SK-N-SH treated with all-trans-retinoic acid at 6 μM for 48 hours (cell line): ENCODE measurements at regions not wholly inside any gene's neighbourhood (a gene's known extent, or its start where the extent isn't known, plus 50 kb on each side); places are given as distances from the start of the nearest gene placed in this dataset.

ENCODE experiments used
- ATAC-seq: fragments of 200-7000 bp; cut with Tn5 transposase; 3 replicates; pipeline ENCODE4 v1.9.1; 2020; ENCODE audit warnings: mild to moderate bottlenecking, moderate library complexity
- ARNTL ChIP-seq: fragments of 450-650 bp; formaldehyde crosslinking; IDR thresholded peaks from 2 replicates; pipeline ENCODE4 v1.5.0; 2020; ENCODE audit warnings: low read depth, mild to moderate bottlenecking, moderate library complexity, borderline replicate concordance
- BACH2 ChIP-seq: fragments of 250-450 bp; sonication (Bioruptor Pico); IDR thresholded peaks from 2 replicates; pipeline ENCODE4 v1.9.0; 2021; ENCODE audit warnings: mild to moderate bottlenecking, borderline replicate concordance
- CSDC2 ChIP-seq: fragments of 250-450 bp; sonication (Bioruptor Pico); IDR thresholded peaks from 2 replicates; pipeline ENCODE4 v1.5.0; 2020; ENCODE audit warnings: mild to moderate bottlenecking, moderate library complexity
- CSRNP3 ChIP-seq: fragments of 250-450 bp; sonication (Bioruptor Pico); IDR thresholded peaks from 2 replicates; pipeline ENCODE4 v1.5.1; 2021; ENCODE audit warnings: mild to moderate bottlenecking, moderate library complexity
- ESRRG ChIP-seq: fragments of 250-450 bp; sonication (Bioruptor Pico); IDR thresholded peaks from 2 replicates; pipeline ENCODE4 v1.6.1; 2021; ENCODE audit warnings: mild to moderate bottlenecking
- GLIS3 ChIP-seq: fragments of 250-450 bp; sonication (Bioruptor Pico); IDR thresholded peaks from 2 replicates; pipeline ENCODE4 v1.5.0; 2020; ENCODE audit warnings: mild to moderate bottlenecking, moderate library complexity
- OSR1 ChIP-seq: fragments of 250-450 bp; sonication (Bioruptor Pico); IDR thresholded peaks from 2 replicates; pipeline ENCODE4 v1.8.0; 2022; ENCODE audit warnings: moderate library complexity, mild to moderate bottlenecking, inconsistent platforms
- PATZ1 ChIP-seq: fragments of 250-450 bp; sonication (Bioruptor Pico); IDR thresholded peaks from 2 replicates; pipeline ENCODE4 v1.8.0; 2020; ENCODE audit warnings: mild to moderate bottlenecking, moderate library complexity, borderline replicate concordance
- PPARA ChIP-seq: fragments of 250-450 bp; sonication (Bioruptor Pico); IDR thresholded peaks from 2 replicates; pipeline ENCODE4 v1.5.0; 2020; ENCODE audit warnings: mild to moderate bottlenecking, borderline replicate concordance
- RARB ChIP-seq: fragments of 250-450 bp; sonication (Bioruptor Pico); IDR thresholded peaks from 2 replicates; pipeline ENCODE4 v1.8.0; 2021; ENCODE audit warnings: mild to moderate bottlenecking, moderate library complexity
- SNAI2 ChIP-seq: fragments of 250-450 bp; sonication (Bioruptor Pico); IDR thresholded peaks from 2 replicates; pipeline ENCODE4 v1.5.0; 2020; ENCODE audit warnings: mild to moderate bottlenecking, moderate library complexity
- TCF4 ChIP-seq: fragments of 250-450 bp; sonication (Bioruptor Pico); IDR thresholded peaks from 2 replicates; pipeline ENCODE4 v1.8.0; 2021; ENCODE audit warnings: mild to moderate bottlenecking, moderate library complexity, borderline replicate concordance
- TOX ChIP-seq: fragments of 250-450 bp; sonication (Bioruptor Pico); IDR thresholded peaks from 2 replicates; pipeline ENCODE4 v1.8.0; 2021; ENCODE audit warnings: mild to moderate bottlenecking, moderate library complexity, borderline replicate concordance
- ZC3H10 ChIP-seq: fragments of 250-450 bp; sonication (Bioruptor Pico); IDR thresholded peaks from 2 replicates; pipeline ENCODE4 v1.5.1; 2021; ENCODE audit warnings: mild to moderate bottlenecking, moderate library complexity
- ZFP3 ChIP-seq: fragments of 250-450 bp; sonication (Bioruptor Pico); IDR thresholded peaks from 2 replicates; pipeline ENCODE4 v1.5.0; 2020; ENCODE audit warnings: mild to moderate bottlenecking, moderate library complexity
- ZFP30 ChIP-seq: fragments of 450-650 bp; formaldehyde crosslinking; IDR thresholded peaks from 2 replicates; pipeline ENCODE4 v1.5.0; 2022; ENCODE audit warnings: mild to moderate bottlenecking, moderate library complexity
- ZNF565 ChIP-seq: fragments of 450-650 bp; formaldehyde crosslinking; conservative IDR thresholded peaks from 2 replicates; pipeline ENCODE4 v1.5.0; 2020; ENCODE audit warnings: low read depth, mild to moderate bottlenecking, moderate library complexity
- ZNF70 ChIP-seq: fragments of 450-650 bp; formaldehyde crosslinking; IDR thresholded peaks from 2 replicates; pipeline ENCODE4 v1.5.0; 2020; ENCODE audit warnings: mild to moderate bottlenecking, moderate library complexity
- TF ChIP-seq, protein P1 (sequence below): fragments of 250-450 bp; sonication (Bioruptor Pico); IDR thresholded peaks from 2 replicates; pipeline ENCODE4 v1.5.0; 2020; ENCODE audit warnings: mild to moderate bottlenecking, moderate library complexity
- TF ChIP-seq, protein P2 (sequence below): fragments of 250-450 bp; sonication (Bioruptor Pico); IDR thresholded peaks from 2 replicates; pipeline ENCODE4 v1.5.1; 2020; ENCODE audit warnings: low read depth, mild to moderate bottlenecking, moderate library complexity
- TF ChIP-seq, protein P3 (sequence below): fragments of 250-450 bp; sonication (Bioruptor Pico); IDR thresholded peaks from 2 replicates; pipeline ENCODE4 v1.8.0; 2021; ENCODE audit warnings: low read depth, mild to moderate bottlenecking, moderate library complexity, borderline replicate concordance

GRCh38 chr2:65504201-65504600 is 71.8 kb upstream of the SPRED2 start (continued):
- TF ChIP-seq PATZ1 = no peak
- no peak for TF ChIP-seq ARNTL (CRISPR knock-in tag)
- TF ChIP-seq ZNF565 (CRISPR knock-in tag) = no peak
- TF ChIP-seq ZFP30 (CRISPR knock-in tag) = no peak
- TF ChIP-seq GLIS3 (CRISPR knock-in tag) = no peak
- no peak for TF ChIP-seq TOX
- TF ChIP-seq, protein P1, sequence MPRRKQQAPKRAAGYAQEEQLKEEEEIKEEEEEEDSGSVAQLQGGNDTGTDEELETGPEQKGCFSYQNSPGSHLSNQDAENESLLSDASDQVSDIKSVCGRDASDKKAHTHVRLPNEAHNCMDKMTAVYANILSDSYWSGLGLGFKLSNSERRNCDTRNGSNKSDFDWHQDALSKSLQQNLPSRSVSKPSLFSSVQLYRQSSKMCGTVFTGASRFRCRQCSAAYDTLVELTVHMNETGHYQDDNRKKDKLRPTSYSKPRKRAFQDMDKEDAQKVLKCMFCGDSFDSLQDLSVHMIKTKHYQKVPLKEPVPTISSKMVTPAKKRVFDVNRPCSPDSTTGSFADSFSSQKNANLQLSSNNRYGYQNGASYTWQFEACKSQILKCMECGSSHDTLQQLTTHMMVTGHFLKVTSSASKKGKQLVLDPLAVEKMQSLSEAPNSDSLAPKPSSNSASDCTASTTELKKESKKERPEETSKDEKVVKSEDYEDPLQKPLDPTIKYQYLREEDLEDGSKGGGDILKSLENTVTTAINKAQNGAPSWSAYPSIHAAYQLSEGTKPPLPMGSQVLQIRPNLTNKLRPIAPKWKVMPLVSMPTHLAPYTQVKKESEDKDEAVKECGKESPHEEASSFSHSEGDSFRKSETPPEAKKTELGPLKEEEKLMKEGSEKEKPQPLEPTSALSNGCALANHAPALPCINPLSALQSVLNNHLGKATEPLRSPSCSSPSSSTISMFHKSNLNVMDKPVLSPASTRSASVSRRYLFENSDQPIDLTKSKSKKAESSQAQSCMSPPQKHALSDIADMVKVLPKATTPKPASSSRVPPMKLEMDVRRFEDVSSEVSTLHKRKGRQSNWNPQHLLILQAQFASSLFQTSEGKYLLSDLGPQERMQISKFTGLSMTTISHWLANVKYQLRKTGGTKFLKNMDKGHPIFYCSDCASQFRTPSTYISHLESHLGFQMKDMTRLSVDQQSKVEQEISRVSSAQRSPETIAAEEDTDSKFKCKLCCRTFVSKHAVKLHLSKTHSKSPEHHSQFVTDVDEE (CRISPR knock-in tag) = no peak
- TF ChIP-seq PPARA = no peak
- TF ChIP-seq ESRRG = no peak
- TF ChIP-seq, all 23 proteins: peak for 0

DNA sequence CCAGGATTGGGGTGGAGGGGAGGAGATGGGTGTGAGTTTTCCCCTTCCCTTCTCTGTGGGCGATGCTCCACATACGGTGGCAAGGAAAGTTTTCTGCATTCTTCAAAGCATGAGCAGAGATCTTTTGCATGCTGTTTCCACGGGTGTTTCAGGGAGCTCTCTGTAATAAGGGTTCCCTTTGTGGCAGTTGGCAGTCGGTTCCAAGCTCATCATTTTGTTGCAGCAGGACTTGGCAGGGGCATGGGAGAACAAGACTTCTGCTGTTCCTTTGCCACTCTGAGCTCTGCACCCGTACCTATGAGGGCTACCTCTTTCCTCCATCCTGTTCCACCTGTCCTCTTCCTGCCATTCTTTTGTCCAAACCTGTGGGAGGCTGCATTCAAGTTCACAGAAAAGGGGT is 71.3 kb upstream of the SPRED2 start:
- TF ChIP-seq OSR1 (no peak), SNAI2 (no peak), BACH2 (CRISPR knock-in tag) (no peak), PPARA (no peak), PATZ1 (no peak), ZFP30 (CRISPR knock-in tag) (no peak), ZFP3 (CRISPR knock-in tag) (no peak), RARB (no peak), CSDC2 (no peak)
- TF ChIP-seq, protein P2, sequence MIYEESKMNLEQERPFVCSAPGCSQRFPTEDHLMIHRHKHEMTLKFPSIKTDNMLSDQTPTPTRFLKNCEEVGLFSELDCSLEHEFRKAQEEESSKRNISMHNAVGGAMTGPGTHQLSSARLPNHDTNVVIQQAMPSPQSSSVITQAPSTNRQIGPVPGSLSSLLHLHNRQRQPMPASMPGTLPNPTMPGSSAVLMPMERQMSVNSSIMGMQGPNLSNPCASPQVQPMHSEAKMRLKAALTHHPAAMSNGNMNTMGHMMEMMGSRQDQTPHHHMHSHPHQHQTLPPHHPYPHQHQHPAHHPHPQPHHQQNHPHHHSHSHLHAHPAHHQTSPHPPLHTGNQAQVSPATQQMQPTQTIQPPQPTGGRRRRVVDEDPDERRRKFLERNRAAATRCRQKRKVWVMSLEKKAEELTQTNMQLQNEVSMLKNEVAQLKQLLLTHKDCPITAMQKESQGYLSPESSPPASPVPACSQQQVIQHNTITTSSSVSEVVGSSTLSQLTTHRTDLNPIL (CRISPR knock-in tag) = no peak
- TF ChIP-seq, protein P1 (CRISPR knock-in tag) = no peak
- TF ChIP-seq, all 23 proteins: peak for 0
- ATAC-seq = no peak

DNA sequence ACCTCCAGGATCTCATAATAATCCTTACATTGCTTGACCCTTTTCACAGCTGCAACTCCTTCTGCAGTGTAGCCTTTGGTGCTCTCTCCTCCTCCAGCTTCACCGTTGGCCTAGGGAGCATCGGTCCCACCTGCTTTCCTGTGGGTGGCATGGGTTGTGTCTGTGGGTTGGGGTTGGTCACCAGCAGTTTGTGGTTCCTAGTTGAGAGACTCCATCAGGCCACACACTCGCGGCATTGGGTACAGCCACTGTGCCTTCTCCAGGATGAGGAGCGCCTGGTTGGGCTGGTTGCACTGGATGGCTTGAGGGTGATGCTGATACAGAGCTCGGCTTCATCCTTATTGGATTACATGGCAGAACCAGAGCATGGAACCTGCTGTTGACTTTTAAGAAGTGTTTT is 69.4 kb upstream of the SPRED2 start:
- no peak for ATAC-seq
- no peak for TF ChIP-seq ZNF565 (CRISPR knock-in tag)
- TF ChIP-seq ARNTL (CRISPR knock-in tag) = no peak
- no peak for TF ChIP-seq OSR1
- TF ChIP-seq ZC3H10 (CRISPR knock-in tag) = no peak
- TF ChIP-seq RARB = no peak
- no peak for TF ChIP-seq CSDC2
- no peak for TF ChIP-seq ZFP30 (CRISPR knock-in tag)
- TF ChIP-seq ESRRG = no peak
- TF ChIP-seq, protein P1 (CRISPR knock-in tag) = no peak
- TF ChIP-seq, protein P3, sequence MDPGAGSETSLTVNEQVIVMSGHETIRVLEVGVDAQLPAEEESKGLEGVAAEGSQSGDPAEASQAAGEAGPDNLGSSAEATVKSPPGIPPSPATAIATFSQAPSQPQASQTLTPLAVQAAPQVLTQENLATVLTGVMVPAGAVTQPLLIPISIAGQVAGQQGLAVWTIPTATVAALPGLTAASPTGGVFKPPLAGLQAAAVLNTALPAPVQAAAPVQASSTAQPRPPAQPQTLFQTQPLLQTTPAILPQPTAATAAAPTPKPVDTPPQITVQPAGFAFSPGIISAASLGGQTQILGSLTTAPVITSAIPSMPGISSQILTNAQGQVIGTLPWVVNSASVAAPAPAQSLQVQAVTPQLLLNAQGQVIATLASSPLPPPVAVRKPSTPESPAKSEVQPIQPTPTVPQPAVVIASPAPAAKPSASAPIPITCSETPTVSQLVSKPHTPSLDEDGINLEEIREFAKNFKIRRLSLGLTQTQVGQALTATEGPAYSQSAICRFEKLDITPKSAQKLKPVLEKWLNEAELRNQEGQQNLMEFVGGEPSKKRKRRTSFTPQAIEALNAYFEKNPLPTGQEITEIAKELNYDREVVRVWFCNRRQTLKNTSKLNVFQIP (CRISPR knock-in tag) = no peak
- TF ChIP-seq PPARA = no peak
- no peak for TF ChIP-seq SNAI2
- TF ChIP-seq TCF4 (CRISPR knock-in tag) = no peak
- no peak for TF ChIP-seq CSRNP3 (CRISPR knock-in tag)
- TF ChIP-seq ZNF70 (CRISPR knock-in tag) = no peak
